Lung (tissue), 11 donors: ENCODE measurements at regions not wholly inside any gene's neighbourhood (a gene's known extent, or its start where the extent isn't known, plus 50 kb on each side); places are given as distances from the start of the nearest gene placed in this dataset.
A peak's percentile ranks its signal among the peaks of the same experiment; 100 is the strongest.

Source experiments
- ATAC-seq: fragments of 200-7000 bp; cut with Tn5 transposase; one replicate; pipeline ENCODE4 v1.9.1; 2020; ENCODE audit warnings: moderate number of reproducible peaks; ENCODE audit not compliant: insufficient read depth, low FRiP score
- DNase-seq, 3 donors: peaks; one replicate each; pipeline ENCODE4 v3.0.0-alpha.2; 2013 to 2017
- H3K27ac ChIP-seq, 2 donors: one replicate each; pipeline ENCODE4 v1.5.1; 2013; ENCODE audit warnings: mild to moderate bottlenecking in 2 of 2, moderate library complexity in 2 of 2, control low read depth in 1 of 2, inconsistent platforms in 1 of 2, low read depth in 1 of 2, low read length in 1 of 2
- H3K27me3 ChIP-seq, 3 donors: one replicate each; pipeline ENCODE4 v1.5.1; 2013; ENCODE audit warnings: low read length in 2 of 3; ENCODE audit not compliant: control insufficient read depth in 3 of 3, insufficient read depth in 3 of 3
- H3K36me3 ChIP-seq, 4 donors: one replicate each; pipeline ENCODE4 v1.5.1; 2013; ENCODE audit warnings: low read length in 4 of 4, mild to moderate bottlenecking in 1 of 4, moderate library complexity in 1 of 4; ENCODE audit not compliant: control insufficient read depth in 4 of 4, insufficient read depth in 4 of 4
- H3K4me1 ChIP-seq, 5 donors: one replicate each; pipeline ENCODE4 v1.5.1; 2013; ENCODE audit warnings: low read length in 5 of 5, mild to moderate bottlenecking in 2 of 5, moderate library complexity in 1 of 5; ENCODE audit not compliant: control insufficient read depth in 5 of 5, insufficient read depth in 5 of 5
- H3K4me3 ChIP-seq: one replicate; pipeline ENCODE4 v1.5.1; 2013; ENCODE audit warnings: mild to moderate bottlenecking, control low read depth, moderate library complexity
- H3K9ac ChIP-seq, 2 donors: one replicate each; pipeline ENCODE4 v1.5.1; 2013; ENCODE audit warnings: low read length in 2 of 2, control low read depth in 1 of 2; ENCODE audit not compliant: insufficient read depth in 1 of 2
- H3K9me3 ChIP-seq, 4 donors: one replicate each; pipeline ENCODE4 v1.5.1; 2013; ENCODE audit warnings: low read length in 3 of 4, mild to moderate bottlenecking in 1 of 4, moderate library complexity in 1 of 4; ENCODE audit not compliant: control insufficient read depth in 4 of 4, insufficient read depth in 3 of 4
- WGBS, 2 donors: extraction: QIAGEN DNeasy Blood & Tissue Kit; methylation state at CpG; one replicate each; pipeline ENCODE4 v1.1.7; 2013; 5-methylcytosine and 5-hydroxymethylcytosine counted together
- TF ChIP-seq, protein P1 (sequence below): IDR thresholded peaks from 2 replicates; pipeline ENCODE4 v1.5.1; 2012; ENCODE audit warnings: mild to moderate bottlenecking; ENCODE audit errors: control extremely low read depth, extremely low read depth
- donor health status: control.
- donor health status: control.
- donor health status: Bipolar disorder and iron deficiency.
- donor health status: healthy.
- donor health status: DM: yes; HTN: yes; CAD: no.

DNA sequence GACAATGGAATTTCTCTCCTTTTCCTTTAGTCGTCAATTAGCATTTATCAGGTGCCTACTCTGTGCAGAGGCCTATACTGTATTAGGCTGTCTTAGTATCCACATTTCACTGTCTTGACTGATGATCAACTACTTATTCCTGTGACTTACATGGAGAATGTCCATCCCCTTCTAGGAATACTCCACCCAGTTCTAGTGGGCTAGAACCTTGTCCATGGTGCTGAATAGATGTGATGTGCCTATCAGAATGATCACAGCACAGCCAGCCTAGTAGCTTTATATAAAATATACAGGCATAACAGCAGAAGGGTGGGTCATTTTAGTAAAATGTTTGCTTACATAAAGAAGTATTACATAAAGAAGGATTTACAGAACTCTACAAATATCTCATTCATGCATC, 621.4 kb downstream of the PDCD6IP start:
- Histone ChIP-seq H3K27ac (no peak overlapping the region), H3K36me3 (no peaks in the 10 kb centered on the region), H3K27me3 (no peaks in the 10 kb centered on the region), H3K4me1 (no peaks in the 10 kb centered on the region), H3K4me3 (no peak overlapping the region), H3K9ac (no peak overlapping the region), H3K9me3 (peaks cover 0 to 2% (median 0%) of the 10 kb centered on the region in 4 donors)
- WGBS, 2 donors = 48 to 84% methylated on average over 1 of the region's 1 CpG
- DNase-seq (peak; percentile 18 to 53 (median 38)), ATAC-seq (no peak)
- TF ChIP-seq, protein P1, sequence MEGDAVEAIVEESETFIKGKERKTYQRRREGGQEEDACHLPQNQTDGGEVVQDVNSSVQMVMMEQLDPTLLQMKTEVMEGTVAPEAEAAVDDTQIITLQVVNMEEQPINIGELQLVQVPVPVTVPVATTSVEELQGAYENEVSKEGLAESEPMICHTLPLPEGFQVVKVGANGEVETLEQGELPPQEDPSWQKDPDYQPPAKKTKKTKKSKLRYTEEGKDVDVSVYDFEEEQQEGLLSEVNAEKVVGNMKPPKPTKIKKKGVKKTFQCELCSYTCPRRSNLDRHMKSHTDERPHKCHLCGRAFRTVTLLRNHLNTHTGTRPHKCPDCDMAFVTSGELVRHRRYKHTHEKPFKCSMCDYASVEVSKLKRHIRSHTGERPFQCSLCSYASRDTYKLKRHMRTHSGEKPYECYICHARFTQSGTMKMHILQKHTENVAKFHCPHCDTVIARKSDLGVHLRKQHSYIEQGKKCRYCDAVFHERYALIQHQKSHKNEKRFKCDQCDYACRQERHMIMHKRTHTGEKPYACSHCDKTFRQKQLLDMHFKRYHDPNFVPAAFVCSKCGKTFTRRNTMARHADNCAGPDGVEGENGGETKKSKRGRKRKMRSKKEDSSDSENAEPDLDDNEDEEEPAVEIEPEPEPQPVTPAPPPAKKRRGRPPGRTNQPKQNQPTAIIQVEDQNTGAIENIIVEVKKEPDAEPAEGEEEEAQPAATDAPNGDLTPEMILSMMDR = no peak

DNA sequence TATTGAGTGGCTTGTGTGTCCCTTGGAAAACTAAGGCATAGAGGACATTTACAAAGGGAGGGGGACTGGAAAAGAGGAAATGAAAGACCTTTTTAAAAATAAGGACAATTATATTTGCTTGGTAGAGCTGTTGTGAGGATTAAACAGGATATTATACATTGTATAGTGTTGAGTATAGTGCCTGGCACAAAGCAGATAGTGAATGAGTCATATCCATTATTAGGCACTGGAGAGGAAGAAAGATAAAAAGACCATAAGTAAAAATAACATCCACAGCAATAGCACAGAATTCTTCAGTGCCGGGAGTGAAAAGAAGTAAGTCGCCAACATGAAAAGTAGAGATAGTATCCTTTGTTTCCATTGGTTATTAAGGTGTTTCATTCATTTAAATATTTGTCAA, 623.3 kb downstream of the PDCD6IP start:
- DNase-seq (no peak), ATAC-seq (no peak)
- Histone ChIP-seq H3K27me3 (no peaks in the 10 kb centered on the region), H3K9ac (no peak overlapping the region), H3K36me3 (no peaks in the 10 kb centered on the region), H3K9me3 (peaks cover 0 to 2% (median 0%) of the 10 kb centered on the region in 4 donors), H3K27ac (no peak overlapping the region), H3K4me1 (no peaks in the 10 kb centered on the region), H3K4me3 (no peak overlapping the region)
- TF ChIP-seq, protein P1 = no peak
- WGBS, 2 donors = 55 to 56% methylated on average over 2 of the region's 2 CpGs

DNA sequence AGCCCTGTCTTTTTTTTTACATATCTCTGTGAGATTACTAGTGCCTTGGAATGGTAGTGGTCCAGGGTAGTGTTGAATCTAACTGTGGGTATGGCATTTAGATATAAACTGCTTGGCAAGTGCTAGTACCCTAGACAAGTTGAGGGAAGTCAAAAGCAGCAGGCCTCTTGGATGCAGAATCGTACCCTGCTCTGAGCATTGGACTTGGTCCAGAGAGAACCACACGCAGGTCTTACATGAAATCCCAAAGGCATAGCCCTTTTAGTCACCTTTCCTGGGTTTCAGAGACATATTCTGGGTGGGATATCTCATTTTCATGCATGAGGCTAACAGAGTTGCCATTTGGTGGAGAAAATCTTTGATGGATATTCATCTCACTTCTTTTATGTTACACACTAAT, 641.4 kb downstream of the PDCD6IP start:
- Histone ChIP-seq H3K27ac (no peak overlapping the region), H3K9ac (no peak overlapping the region), H3K27me3 (no peaks in the 10 kb centered on the region), H3K4me1 (no peaks in the 10 kb centered on the region), H3K4me3 (no peak overlapping the region), H3K9me3 (peaks cover 0 to 4% (median under 1%) of the 10 kb centered on the region in 4 donors), H3K36me3 (no peaks in the 10 kb centered on the region)
- no peak for DNase-seq
- WGBS, 2 donors = 89 to 90% methylated on average over 2 of the region's 2 CpGs
- ATAC-seq = no peak
- TF ChIP-seq, protein P1 = no peak

DNA sequence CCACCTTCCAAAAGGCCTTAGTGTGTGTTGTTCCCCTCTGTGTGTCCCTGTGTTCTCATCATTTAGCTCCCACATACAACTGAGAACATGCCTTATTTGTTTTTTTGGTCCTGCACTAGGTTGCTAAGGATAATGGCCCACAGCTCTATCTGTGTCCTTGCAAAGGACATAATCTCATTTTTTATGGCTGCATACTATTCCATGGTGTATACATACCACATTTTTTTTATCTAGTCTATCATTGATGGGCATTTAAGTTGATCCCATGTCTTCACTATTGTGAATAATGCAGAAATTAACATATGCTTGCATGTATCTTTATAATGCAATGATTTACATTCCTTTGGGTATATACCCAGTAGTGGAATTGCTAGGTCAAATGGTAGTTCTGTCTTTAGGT, 645.7 kb downstream of the PDCD6IP start:
- Histone ChIP-seq H3K9me3 (peaks cover 0 to 7% (median 0%) of the 10 kb centered on the region in 4 donors), H3K4me1 (no peaks in the 10 kb centered on the region), H3K9ac (no peak overlapping the region), H3K27ac (no peak overlapping the region), H3K4me3 (no peak overlapping the region), H3K36me3 (no peaks in the 10 kb centered on the region), H3K27me3 (no peaks in the 10 kb centered on the region)
- TF ChIP-seq, protein P1 = no peak
- no peak for ATAC-seq
- no peak for DNase-seq
